ENCODE measurements at regions not wholly inside any gene's neighbourhood (a gene's known extent, or its start where the extent isn't known, plus 50 kb on each side); places are given as distances from the start of the nearest gene placed in this dataset.

- Histone ChIP-seq H3K27ac (no peak overlapping the region), H3K9me3 (no peaks in the 10 kb centered on the region), H3K4me1 (no peaks in the 10 kb centered on the region), H3K27me3 (no peaks in the 10 kb centered on the region), H3K36me3 (no peaks in the 10 kb centered on the region), H3K4me3 (no peak overlapping the region)
- intact Hi-C loops (cut with DNase I) = no loop called here
- DNase-seq (no peak), ATAC-seq (no peak)
- TF ChIP-seq CTCF (IDR thresholded peaks at IDR 0.05) = no peak
Observed at GRCh38 chr3:168976969-168977368, 686.5 kb downstream of the MECOM start.

DNA sequence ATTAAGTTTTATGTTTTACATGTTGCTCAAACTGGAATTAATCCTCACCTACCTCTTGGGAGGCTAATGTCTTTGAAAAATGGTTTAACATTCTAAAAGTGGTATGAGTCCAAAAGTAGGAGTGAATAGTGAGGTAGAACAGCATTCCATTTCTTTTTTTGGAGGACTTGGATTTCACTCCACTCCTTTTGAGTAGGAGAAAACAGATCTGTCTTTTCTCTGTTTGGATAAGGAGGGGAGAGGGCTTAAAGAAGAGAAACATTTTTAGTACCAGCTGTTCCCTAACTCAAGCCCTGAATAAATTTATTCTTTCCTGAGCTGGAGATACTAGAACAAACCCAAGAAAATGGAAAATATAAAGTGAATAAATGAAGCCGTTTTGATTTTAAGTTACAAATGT is 687.9 kb downstream of the MECOM start:
- H3K4me3 ChIP-seq = no peak overlapping the region
- H3K4me1 ChIP-seq = no peaks in the 10 kb centered on the region
- H3K9me3 ChIP-seq = no peaks in the 10 kb centered on the region
- ATAC-seq (no peak), DNase-seq (no peak)
- H3K36me3 ChIP-seq = no peaks in the 10 kb centered on the region
- no peaks in the 10 kb centered on the region for H3K27me3 ChIP-seq
- H3K27ac ChIP-seq = no peak overlapping the region
- no peak for TF ChIP-seq CTCF (IDR thresholded peaks at IDR 0.05)
- intact Hi-C loops (cut with DNase I) = no loop called here

DNA sequence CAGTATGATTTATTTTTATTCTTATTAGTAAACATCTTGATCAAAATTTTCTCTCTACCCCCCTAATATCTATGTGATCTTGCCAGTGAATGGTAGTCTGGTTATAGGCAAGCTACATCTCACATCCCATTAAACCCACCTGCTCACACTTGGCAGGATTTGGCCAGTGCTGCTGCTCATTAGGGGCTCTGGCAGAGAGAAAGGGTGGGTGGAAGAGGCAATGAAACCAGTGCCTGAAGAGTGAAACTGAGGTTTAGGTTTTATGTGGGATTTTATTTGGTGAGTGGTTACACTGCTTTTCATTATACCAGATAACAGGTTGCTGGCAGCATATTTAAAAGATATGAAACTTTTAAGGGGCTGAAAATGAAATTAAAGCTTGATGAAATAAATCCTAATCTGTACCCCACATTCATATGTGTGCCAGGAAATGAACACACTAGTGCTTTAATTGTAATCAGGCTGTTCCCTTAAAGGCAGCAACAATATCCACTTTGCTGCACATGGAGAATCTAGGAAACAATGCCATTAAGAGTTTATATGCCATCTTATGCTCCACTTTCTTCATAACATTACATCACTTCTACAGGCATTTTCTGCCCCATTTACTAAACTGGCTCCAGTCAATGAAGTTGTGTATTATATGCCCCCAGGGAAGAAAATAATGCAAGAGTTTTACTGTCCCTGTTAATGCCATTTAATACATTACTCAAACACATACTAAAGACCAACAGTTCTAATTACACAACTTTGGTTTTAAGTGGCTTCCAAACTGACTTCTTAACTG is 688.7 kb downstream of the MECOM start:
- no peak overlapping the region for H3K4me3 ChIP-seq
- TF ChIP-seq CTCF (IDR thresholded peaks at IDR 0.05) = no peak
- DNase-seq (no peak), ATAC-seq (no peak)
- H3K36me3 ChIP-seq = no peaks in the 10 kb centered on the region
- H3K9me3 ChIP-seq = no peaks in the 10 kb centered on the region
- H3K27me3 ChIP-seq = no peaks in the 10 kb centered on the region
- no peak overlapping the region for H3K27ac ChIP-seq
- H3K4me1 ChIP-seq = no peaks in the 10 kb centered on the region
- intact Hi-C loops (cut with DNase I) = no loop called here

DNA sequence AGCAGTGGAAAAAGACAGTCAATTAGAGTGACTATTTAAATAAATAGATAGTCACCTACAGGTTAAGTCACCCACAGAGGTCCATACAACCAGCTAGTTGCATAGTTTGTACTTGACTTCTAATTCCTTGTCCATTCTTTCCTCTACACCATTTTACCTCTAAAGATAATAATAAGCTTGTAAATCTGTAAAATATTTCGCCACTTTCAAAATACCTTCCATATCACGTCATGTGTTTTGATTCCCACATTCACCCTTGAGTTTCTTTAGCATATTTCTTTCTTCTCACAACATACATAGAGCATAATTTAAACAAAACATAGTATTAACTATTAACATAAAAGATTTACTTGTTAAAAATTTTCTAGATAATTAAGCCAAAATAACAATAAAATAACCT is 689.6 kb downstream of the MECOM start:
- Histone ChIP-seq H3K36me3 (no peaks in the 10 kb centered on the region), H3K27ac (no peak overlapping the region), H3K27me3 (no peaks in the 10 kb centered on the region), H3K4me1 (no peaks in the 10 kb centered on the region), H3K4me3 (no peak overlapping the region), H3K9me3 (no peaks in the 10 kb centered on the region)
- TF ChIP-seq CTCF (IDR thresholded peaks at IDR 0.05) = no peak
- ATAC-seq = no peak
- no peak for DNase-seq
- intact Hi-C loops (cut with DNase I) = no loop called here

DNA sequence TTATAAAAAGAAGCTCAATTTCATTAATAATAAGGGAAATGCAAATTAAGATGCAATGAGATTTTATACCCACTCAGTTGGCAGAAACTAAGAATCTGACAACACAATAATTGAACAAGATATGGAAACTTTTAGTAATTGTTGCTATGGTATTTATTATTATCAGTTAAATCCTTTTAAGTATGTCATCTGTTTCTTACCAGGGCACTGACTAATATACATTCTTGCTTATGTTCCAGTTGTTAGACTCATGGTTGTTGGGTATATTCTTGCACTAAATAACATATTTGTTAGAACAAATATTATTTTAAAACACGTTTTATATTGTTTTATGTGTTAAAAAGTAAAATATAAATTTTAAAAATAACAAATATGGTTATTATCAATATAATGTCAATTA is 690.3 kb downstream of the MECOM start:
- no peak for TF ChIP-seq CTCF (IDR thresholded peaks at IDR 0.05)
- no peak for ATAC-seq
- no peaks in the 10 kb centered on the region for H3K36me3 ChIP-seq
- no peak for DNase-seq
- H3K4me3 ChIP-seq = no peak overlapping the region
- H3K27me3 ChIP-seq = no peaks in the 10 kb centered on the region
- H3K9me3 ChIP-seq = no peaks in the 10 kb centered on the region
- intact Hi-C loops (cut with DNase I) = no loop called here
- no peaks in the 10 kb centered on the region for H3K4me1 ChIP-seq
- H3K27ac ChIP-seq = no peak overlapping the region

GRCh38 chr3:168968609-168969008 is 694.9 kb downstream of the MECOM start:
- Histone ChIP-seq H3K4me1 (no peaks in the 10 kb centered on the region), H3K36me3 (no peaks in the 10 kb centered on the region), H3K9me3 (no peaks in the 10 kb centered on the region), H3K27me3 (no peaks in the 10 kb centered on the region), H3K27ac (no peak overlapping the region), H3K4me3 (no peak overlapping the region)
- intact Hi-C loops (cut with DNase I) = no loop called here
- no peak for TF ChIP-seq CTCF (IDR thresholded peaks at IDR 0.05)
- ATAC-seq = no peak
- no peak for DNase-seq
